AG09309 (cell line): ENCODE measurements at regions not wholly inside any gene's neighbourhood (a gene's known extent, or its start where the extent isn't known, plus 50 kb on each side); places are given as distances from the start of the nearest gene placed in this dataset.

Experiments used
- DNase-seq: peaks from one replicate; pipeline ENCODE4 v3.0.0-alpha.2; 2010; ENCODE audit warnings: low read depth
- H3K4me3 ChIP-seq: 2 replicates; pipeline ENCODE4 v1.5.1; 2011; ENCODE audit warnings: mild to moderate bottlenecking, low read depth, low read length, moderate library complexity; ENCODE audit not compliant: control insufficient read depth
- CTCF ChIP-seq: IDR thresholded peaks from 2 replicates; pipeline ENCODE4 v1.5.1; 2011; ENCODE audit warnings: mild to moderate bottlenecking, low read depth, low read length, inconsistent platforms; ENCODE audit not compliant: insufficient read depth, control insufficient read depth; ENCODE audit errors: missing control alignments

- TF ChIP-seq CTCF: no peak
- no peak overlapping the region for H3K4me3 ChIP-seq
- no peak for DNase-seq
These were observed 82.0 kb upstream of the MEX3C start for GRCh38 chr18:51279367-51279984.

GRCh38 chr18:51287818-51288508, 90.5 kb upstream of the MEX3C start:
- no peak overlapping the region for H3K4me3 ChIP-seq

GRCh38 chr18:51288582-51288981, 91.1 kb upstream of the MEX3C start:
- no peak overlapping the region for H3K4me3 ChIP-seq
- DNase-seq: no peak
- no peak for TF ChIP-seq CTCF

More at GRCh38 chr18:51287818-51288508, 90.5 kb upstream of the MEX3C start:
- no peak for DNase-seq
- no peak for TF ChIP-seq CTCF

GRCh38 chr18:51290860-51291259, 93.4 kb upstream of the MEX3C start:
- DNase-seq: no peak
- H3K4me3 ChIP-seq: no peak overlapping the region
- no peak for TF ChIP-seq CTCF

GRCh38 chr18:51300912-51301311, 103.4 kb upstream of the MEX3C start:
- no peak for TF ChIP-seq CTCF
- no peak overlapping the region for H3K4me3 ChIP-seq
- no peak for DNase-seq

- no peak overlapping the region for H3K4me3 ChIP-seq
These were observed 103.9 kb upstream of the MEX3C start for GRCh38 chr18:51301376-51301775.

More at GRCh38 chr18:51301376-51301775, 103.9 kb upstream of the MEX3C start:
- TF ChIP-seq CTCF: no peak
- DNase-seq: no peak
